SH-SY5Y (cell line): ENCODE measurements at regions not wholly inside any gene's neighbourhood (a gene's known extent, or its start where the extent isn't known, plus 50 kb on each side); places are given as distances from the start of the nearest gene placed in this dataset.

ENCODE experiments used
- GATA2 ChIP-seq: IDR thresholded peaks from 2 replicates; pipeline ENCODE4 v1.6.1; 2011; ENCODE audit warnings: mild to moderate bottlenecking, low read depth, low read length
- GATA3 ChIP-seq: IDR thresholded peaks from 2 replicates; pipeline ENCODE4 v1.6.1; 2011; ENCODE audit warnings: low read depth, mild to moderate bottlenecking, low read length, moderate library complexity

DNA sequence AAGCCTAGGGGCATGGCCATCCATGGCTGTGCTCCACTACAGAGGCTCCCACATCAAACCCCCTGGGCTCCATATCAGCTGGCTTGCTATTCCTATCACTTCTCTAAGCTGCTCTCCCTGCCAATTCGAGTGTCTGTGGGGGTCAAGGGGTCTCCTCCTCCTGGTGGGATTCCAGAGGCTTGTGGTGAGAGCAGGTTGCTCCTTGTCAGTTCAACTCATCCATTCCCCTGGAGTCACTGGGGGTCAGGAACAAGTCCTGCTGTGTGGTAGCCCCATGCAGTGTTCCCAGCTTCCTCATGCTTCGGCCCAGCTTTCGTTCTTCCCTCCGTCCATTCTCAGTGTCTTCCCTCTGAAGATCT, 86.6 kb upstream of the UNC5B start:
- TF ChIP-seq GATA3 (no peak), GATA2 (no peak)
